ENCODE measurements at regions not wholly inside any gene's neighbourhood (a gene's known extent, or its start where the extent isn't known, plus 50 kb on each side); places are given as distances from the start of the nearest gene placed in this dataset.

GRCh38 chr12:89085421-89085820 is 266.9 kb downstream of the DUSP6 start:
- no peak overlapping the region for H3K4me3 ChIP-seq (IDR thresholded peaks at IDR 0.05; ENCODE audit: insufficient read depth, low read depth, low read length)
- H4K20me1 ChIP-seq (ENCODE audit: insufficient read depth): no peaks in the 10 kb centered on the region
- H3K36me3 ChIP-seq (ENCODE audit: insufficient read depth): no peaks in the 10 kb centered on the region
- H2AFZ ChIP-seq (ENCODE audit: low read depth): no peak overlapping the region
- H3K27me3 ChIP-seq (ENCODE audit: insufficient read depth, low read depth): no peaks in the 10 kb centered on the region
- no peak overlapping the region for H3K27ac ChIP-seq
- H3K79me2 ChIP-seq (ENCODE audit: insufficient read depth, low read depth): no peaks in the 10 kb centered on the region
- H3K4me1 ChIP-seq (ENCODE audit: low read depth, poor library complexity, severe bottlenecking): no peaks in the 10 kb centered on the region
- TF ChIP-seq CTCF (conservative IDR thresholded peaks at IDR 0.05; ENCODE audit: low read depth, low read length): no peak
- no peak overlapping the region for H3K4me2 ChIP-seq
- H3K9ac ChIP-seq: no peak overlapping the region

GRCh38 chr12:89084751-89085150 is 267.6 kb downstream of the DUSP6 start:
- H3K9ac ChIP-seq: no peak overlapping the region
- H3K27me3 ChIP-seq (ENCODE audit: insufficient read depth, low read depth): no peaks in the 10 kb centered on the region
- no peak overlapping the region for H3K4me2 ChIP-seq
- no peaks in the 10 kb centered on the region for H4K20me1 ChIP-seq (ENCODE audit: insufficient read depth)
- no peak overlapping the region for H3K27ac ChIP-seq
- no peak overlapping the region for H3K4me3 ChIP-seq (IDR thresholded peaks at IDR 0.05; ENCODE audit: insufficient read depth, low read depth, low read length)
- H3K79me2 ChIP-seq (ENCODE audit: insufficient read depth, low read depth): no peaks in the 10 kb centered on the region
- no peaks in the 10 kb centered on the region for H3K4me1 ChIP-seq (ENCODE audit: low read depth, poor library complexity, severe bottlenecking)
- TF ChIP-seq CTCF (conservative IDR thresholded peaks at IDR 0.05; ENCODE audit: low read depth, low read length): no peak
- no peaks in the 10 kb centered on the region for H3K36me3 ChIP-seq (ENCODE audit: insufficient read depth)
- H2AFZ ChIP-seq (ENCODE audit: low read depth): no peak overlapping the region

GRCh38 chr12:89083491-89083890 is 268.8 kb downstream of the DUSP6 start:
- no peaks in the 10 kb centered on the region for H3K36me3 ChIP-seq (ENCODE audit: insufficient read depth)
- H3K4me3 ChIP-seq (IDR thresholded peaks at IDR 0.05; ENCODE audit: insufficient read depth, low read depth, low read length): no peak overlapping the region
- no peak overlapping the region for H2AFZ ChIP-seq (ENCODE audit: low read depth)
- H3K9ac ChIP-seq: no peak overlapping the region
- H4K20me1 ChIP-seq (ENCODE audit: insufficient read depth): no peaks in the 10 kb centered on the region
- TF ChIP-seq CTCF (conservative IDR thresholded peaks at IDR 0.05; ENCODE audit: low read depth, low read length): no peak
- H3K4me2 ChIP-seq: no peak overlapping the region
- H3K4me1 ChIP-seq (ENCODE audit: low read depth, poor library complexity, severe bottlenecking): no peaks in the 10 kb centered on the region
- H3K79me2 ChIP-seq (ENCODE audit: insufficient read depth, low read depth): no peaks in the 10 kb centered on the region
- no peaks in the 10 kb centered on the region for H3K27me3 ChIP-seq (ENCODE audit: insufficient read depth, low read depth)
- H3K27ac ChIP-seq: no peak overlapping the region

GRCh38 chr12:89082370-89082753 is 269.9 kb downstream of the DUSP6 start:
- Histone ChIP-seq H3K27me3 (ENCODE audit: insufficient read depth, low read depth) (no peaks in the 10 kb centered on the region), H2AFZ (ENCODE audit: low read depth) (no peak overlapping the region), H4K20me1 (ENCODE audit: insufficient read depth) (no peaks in the 10 kb centered on the region), H3K4me1 (ENCODE audit: low read depth, poor library complexity, severe bottlenecking) (no peaks in the 10 kb centered on the region), H3K36me3 (ENCODE audit: insufficient read depth) (no peaks in the 10 kb centered on the region), H3K27ac (no peak overlapping the region), H3K4me3 (IDR thresholded peaks at IDR 0.05; ENCODE audit: insufficient read depth, low read depth, low read length) (no peak overlapping the region), H3K4me2 (no peak overlapping the region), H3K9ac (no peak overlapping the region), H3K79me2 (ENCODE audit: insufficient read depth, low read depth) (no peaks in the 10 kb centered on the region)
- TF ChIP-seq CTCF (conservative IDR thresholded peaks at IDR 0.05; ENCODE audit: low read depth, low read length): no peak
